ENCODE measurements at regions not wholly inside any gene's neighbourhood (a gene's known extent, or its start where the extent isn't known, plus 50 kb on each side); places are given as distances from the start of the nearest gene placed in this dataset.
"Not testable (repeated sequence)": the region's sequence is repeated elsewhere in the genome, so short reads cannot be mapped to it uniquely, and the experiment has no call there.

DNA sequence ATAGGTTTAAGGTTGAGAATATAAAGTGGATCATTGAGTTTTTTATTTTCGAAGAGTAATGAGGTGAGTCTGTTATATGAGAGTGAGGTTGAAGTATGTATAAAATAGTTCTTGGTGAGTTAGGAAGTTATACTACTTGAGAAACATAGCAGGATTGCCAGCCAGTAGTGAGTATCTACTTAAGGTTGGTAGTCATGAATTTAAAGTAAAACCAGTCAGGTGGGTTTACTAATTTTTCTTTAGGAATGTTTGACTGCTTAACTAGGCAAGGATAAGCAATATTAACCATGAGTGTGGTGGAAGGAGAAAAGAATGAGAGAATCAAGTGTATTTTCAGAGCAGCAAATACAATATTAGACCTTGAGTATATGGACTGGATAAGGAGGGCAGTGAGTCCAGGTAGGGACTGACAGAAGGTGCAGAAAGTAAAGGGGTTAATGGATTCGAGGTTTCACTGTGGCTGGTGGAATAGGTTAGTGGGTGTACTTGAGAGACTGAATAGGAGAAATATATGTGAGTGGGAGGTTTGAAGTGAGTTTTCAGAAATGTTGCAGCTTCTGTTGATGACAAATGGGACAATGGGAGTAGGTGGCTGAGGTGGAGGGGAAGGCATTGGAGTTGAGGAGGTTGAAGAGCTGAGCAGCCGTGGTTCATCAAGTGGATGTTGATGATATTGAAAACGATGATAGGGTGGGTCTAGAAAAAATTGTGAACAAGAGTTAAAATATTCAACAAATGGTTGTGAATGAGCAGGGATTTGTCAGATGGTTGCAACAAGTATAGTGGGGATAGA lies 232.5 kb upstream of the ASCC3 start:
- no peak for DNase-seq (ENCODE audit: low spot score)

DNA sequence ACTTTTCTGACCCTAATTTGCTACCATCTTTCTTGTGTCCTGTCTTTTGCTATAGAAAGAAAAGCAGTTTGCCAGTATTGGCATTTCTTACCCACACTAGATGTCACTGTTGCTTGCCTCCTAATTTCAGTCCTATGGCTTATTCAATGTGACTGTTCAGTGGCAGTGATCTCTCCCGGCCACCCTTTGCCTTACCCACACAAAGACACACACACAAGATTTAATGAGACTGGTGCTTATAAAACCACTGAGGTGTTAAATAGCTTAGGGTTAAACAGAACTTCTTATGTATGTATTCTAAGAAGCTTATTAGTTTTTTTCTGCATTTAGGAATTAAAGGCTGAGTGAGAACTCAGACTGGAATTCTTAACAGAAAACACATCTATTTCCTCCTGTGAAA lies 233.6 kb upstream of the ASCC3 start:
- peak; percentile 58 for DNase-seq (ENCODE audit: low spot score)

- DNase-seq (ENCODE audit: low spot score), result no peak
Measured at GRCh38 chr6:101116337-101116736, 235.2 kb upstream of the ASCC3 start.

DNA sequence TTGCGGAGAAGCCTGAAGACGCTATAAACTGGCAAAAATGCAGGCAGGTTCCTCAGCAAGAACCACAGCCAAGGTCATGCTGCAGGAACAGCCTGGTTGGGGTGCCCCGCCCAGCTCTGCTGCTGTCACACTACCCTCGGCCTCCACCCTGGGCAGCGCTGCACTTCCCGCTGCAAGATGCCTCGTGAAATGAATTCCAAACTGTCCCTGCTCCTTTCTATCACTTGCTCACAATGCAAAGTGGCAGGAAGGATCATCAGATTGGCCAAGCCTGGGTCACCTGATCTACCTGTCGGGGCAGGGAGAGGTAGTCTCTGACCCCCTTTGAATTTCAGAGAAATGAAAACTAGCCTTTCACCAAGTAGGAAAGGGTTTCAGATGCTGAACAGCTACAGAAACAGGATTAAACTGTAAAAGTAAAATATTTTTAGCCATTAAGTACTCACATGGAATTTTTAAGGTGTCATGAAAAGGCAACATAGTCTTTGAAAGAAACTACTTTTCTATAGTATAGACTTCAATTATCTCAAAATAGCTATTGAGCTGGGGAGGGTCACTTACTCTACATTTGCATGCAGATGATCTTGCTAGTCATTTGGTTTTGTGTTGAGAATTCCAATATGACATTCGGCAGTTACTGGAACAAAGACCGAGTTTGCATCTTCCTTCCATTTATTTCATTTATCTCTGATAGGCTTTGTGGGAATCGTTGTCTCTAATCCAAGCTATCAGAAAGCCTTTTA lies 236.4 kb upstream of the ASCC3 start:
- peak; percentile 52 for DNase-seq (ENCODE audit: low spot score)

DNA sequence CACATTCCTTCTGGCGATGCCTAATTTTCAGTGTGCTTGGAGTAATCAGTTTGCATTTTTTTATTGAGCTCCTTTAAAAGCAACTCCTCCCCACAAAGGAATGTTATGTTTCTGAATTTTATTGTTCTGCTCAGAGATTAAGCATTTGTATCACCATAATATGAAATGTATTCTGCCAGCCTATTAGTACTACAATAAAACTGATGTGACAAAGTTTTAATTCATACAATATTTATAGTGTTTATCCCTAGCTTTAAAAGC lies 236.9 kb upstream of the ASCC3 start:
- no peak for DNase-seq (ENCODE audit: low spot score)

DNA sequence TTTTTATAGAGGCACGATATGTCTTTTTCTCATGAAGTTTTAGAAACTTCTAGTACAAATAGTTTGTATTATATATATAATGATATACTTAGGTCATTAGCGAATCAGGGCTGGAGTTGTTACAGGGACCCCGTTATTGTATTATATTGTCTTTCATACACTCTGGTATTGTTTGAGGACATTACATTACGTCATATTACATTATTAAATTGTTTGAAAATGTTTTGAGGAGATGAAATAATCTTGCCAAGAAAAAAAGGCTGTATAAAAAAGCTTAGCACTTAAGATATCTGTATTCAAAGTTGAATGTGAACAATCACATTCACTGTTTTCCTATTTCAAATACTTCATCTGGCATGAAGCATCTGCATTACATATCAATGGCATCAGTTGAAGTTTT lies 239.6 kb upstream of the ASCC3 start:
- no peak for DNase-seq (ENCODE audit: low spot score)

DNA sequence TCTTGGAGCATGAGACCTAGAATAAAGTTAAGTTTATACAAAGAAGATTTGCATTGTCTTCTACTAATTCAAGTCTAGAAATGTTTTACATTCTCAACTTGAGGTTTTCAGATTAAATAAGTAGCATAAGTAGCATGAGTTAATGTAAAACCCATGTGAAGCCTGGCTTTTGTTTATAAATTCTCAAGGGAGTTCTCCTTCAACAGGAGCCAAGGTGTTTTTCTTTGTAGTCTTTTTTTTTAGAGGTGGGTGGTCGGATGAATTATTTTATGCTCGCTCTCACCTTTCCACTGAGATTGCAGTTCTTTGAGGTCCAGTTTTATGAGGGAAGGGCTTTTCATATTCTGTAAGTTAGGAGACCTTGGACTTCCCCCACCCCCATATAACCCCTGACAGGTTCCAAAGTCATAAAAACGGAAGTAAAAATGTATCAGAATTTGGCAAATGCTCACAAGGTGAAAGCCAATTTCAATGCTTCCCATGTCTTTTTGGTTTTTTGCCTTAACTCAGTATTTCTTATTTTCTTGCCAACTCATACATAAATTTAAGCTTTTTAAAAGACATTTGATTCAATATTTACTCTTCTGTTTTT lies 244.3 kb upstream of the ASCC3 start:
- no peak for DNase-seq (ENCODE audit: low spot score)

DNA sequence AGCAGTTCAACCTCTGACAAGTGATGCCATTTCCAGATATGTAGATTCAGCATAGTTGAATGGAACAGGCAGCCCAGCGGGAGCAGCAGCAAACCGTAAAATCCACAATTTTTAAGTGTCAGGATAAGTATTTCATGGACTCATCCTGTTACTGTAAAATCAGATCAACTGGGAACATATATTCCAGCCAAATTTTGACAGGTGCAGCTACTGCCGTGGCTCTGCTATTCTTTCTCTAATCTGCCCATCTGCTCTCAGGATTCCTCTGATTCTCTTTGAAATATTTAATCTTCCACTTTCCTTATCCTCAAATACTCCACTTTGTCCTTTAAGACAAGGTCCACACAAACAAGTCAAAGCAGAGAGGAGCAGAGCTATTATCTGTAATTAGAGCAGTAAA lies 245.4 kb upstream of the ASCC3 start:
- no peak for DNase-seq (ENCODE audit: low spot score)

DNA sequence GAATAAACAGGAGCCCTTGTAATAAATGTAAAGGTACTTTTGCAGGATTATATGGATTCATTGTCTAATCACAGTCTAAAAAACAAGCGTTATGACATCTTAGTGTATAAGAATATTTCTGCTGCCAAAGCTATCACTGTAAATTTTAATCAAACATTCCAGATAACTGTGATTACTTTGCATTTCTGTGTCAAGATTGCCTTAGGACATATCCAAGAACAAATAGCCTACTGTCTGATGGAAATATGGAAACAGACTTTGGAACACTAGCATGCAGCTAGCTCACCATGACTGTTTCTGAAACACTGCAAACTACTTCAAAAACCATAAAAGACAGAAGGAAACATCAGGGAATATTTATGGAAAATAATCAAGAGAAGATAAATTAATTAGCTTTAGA lies 248.7 kb upstream of the ASCC3 start:
- no peak for DNase-seq (ENCODE audit: low spot score)

- no peak for DNase-seq (ENCODE audit: low spot score)
Measured at GRCh38 chr6:101146389-101146788, 247.1 kb upstream of the GRIK2 start.

DNA sequence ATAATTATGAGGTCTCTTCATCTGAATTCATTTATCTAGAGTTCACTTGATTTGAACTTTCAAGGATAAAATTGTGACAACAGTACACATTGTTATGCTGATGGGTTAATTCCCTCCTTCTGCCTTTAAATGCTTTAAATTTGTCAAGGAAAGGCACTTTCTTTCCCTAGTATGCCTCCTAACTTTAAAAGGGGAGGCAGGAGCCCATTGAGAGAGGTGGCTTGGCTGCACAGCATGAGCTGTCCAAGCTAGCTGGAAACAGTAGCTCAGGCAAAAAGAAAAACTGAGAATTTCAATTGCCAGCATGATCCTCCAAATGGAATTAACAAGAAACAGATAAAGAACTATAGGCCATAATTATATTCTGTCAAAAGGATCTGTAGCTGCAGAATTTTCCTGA lies 243.3 kb upstream of the GRIK2 start:
- no peak for DNase-seq (ENCODE audit: low spot score)

- DNase-seq (ENCODE audit: low spot score), result not testable (repeated sequence)
Measured at GRCh38 chr6:101157638-101158037, 235.9 kb upstream of the GRIK2 start.

DNA sequence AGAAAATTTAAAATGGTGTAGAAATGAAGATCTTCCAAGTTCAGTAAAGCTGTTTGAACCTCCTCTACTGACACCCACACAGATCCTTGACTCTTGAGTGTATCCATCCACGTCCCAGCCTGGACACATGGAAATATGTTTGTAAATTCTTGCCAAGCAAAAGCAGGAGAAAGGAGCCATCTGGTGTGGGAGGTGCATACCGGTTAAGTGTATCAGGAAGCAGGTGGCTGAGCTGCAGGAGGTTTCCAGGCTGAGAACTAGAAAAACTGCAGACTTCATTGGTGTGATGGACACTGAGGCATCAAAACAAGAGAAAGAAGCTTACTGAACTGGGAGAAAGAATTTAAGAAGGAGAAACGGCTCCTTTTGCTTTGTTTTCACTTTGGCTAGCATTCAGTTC lies 229.9 kb upstream of the GRIK2 start:
- DNase-seq (ENCODE audit: low spot score), result no peak

DNA sequence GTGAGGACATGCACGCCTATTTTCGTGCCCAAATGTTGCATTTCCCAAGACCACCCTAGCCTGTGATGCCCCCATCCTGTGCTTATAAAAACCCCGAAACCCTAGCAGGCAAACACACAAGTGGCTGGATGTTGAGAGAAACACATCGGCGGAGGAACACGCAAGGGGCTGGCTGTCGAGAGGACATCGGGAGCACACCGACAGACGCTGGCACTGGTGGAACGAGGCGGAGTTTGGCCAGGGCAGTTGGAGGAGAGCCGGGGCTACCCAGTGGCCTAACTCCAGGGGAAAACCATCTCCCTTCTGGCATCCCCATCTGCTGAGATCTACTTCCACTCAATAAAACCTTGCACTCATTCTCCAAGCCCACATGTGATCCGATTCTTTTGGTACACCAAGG lies 225.9 kb upstream of the GRIK2 start:
- DNase-seq (ENCODE audit: low spot score), result no peak

- DNase-seq (ENCODE audit: low spot score), result not testable (repeated sequence)
Measured at GRCh38 chr6:101171049-101171448, 222.5 kb upstream of the GRIK2 start.

DNA sequence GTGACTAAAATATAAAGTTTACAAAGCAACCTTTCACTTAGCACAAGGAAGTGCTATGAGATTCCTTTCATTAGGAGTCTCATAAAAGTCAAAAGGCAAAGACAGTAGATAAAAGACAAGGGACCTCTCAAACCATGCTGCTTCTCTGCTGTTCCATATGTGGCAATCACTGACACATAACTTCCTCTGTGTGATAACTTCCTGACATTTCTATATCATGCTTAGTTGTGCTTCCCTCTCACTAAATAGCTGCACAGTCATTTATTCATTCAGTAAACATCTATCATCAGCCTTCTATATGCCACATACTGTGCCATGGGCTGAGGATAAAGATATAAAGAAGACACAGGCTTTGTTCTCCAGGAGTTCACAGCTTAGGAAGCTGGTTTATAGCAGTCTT lies 214.8 kb upstream of the GRIK2 start:
- no peak for DNase-seq (ENCODE audit: low spot score)

DNA sequence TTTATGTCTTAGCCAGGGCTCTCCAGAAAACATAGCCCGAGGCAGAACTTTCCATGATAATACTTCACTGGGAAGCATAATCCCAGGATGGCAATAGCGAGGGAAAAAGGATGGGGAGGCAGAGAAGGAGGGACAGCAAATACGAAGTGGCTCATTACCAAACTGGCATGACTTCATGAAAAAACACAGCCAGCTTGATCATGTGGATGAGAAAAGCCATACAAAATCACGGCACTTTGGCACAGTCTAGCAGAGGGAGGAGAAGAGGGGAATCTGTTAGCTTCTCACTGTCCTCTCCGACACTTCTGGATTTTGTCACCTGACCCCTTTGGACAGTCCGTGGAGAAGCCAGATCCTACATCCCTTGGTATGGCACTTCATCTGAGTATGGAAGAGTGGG lies 212.5 kb upstream of the GRIK2 start:
- no peak for DNase-seq (ENCODE audit: low spot score)

- not testable (repeated sequence) for DNase-seq (ENCODE audit: low spot score)
Measured at GRCh38 chr6:101188285-101188798, 205.2 kb upstream of the GRIK2 start.

DNA sequence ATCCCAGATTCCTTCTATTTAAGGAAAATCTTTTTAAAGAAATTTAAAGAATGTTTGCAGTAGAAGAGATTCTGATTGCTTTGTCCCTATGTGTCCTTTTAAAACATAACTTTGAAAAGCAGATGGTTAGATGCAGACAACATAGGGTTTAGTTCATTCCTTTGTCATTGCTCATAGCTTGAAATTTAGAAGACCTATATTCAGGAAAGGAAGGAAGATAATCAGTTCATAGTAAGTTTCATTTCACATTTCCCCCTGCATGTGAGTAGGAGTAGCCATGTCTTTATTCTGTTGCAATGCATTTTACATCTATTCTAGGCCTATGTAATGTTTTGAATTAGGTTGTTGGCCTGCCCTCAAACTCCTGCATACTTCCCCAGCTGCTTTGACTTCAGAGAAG lies 197.9 kb upstream of the GRIK2 start:
- no peak for DNase-seq (ENCODE audit: low spot score)

- DNase-seq (ENCODE audit: low spot score), result no peak
Measured at GRCh38 chr6:101199441-101199840, 194.1 kb upstream of the GRIK2 start.

- DNase-seq (ENCODE audit: low spot score), result no peak
Measured at GRCh38 chr6:101202867-101203374, 190.6 kb upstream of the GRIK2 start.

GRCh38 chr6:101203664-101204063 lies 189.8 kb upstream of the GRIK2 start:
- DNase-seq (ENCODE audit: low spot score), result no peak

GRCh38 chr6:101208152-101208551 lies 185.4 kb upstream of the GRIK2 start:
- peak; percentile 72 for DNase-seq (ENCODE audit: low spot score)
